Head of caudate nucleus (tissue), 42 donors: ENCODE measurements at regions not wholly inside any gene's neighbourhood (a gene's known extent, or its start where the extent isn't known, plus 50 kb on each side); places are given as distances from the start of the nearest gene placed in this dataset.

Experiments
- DNase-seq, 42 donors: peaks; one replicate each; pipeline versions ENCODE4 v3.0.0 to v3.0.0-alpha.2; 2020 to 2021; ENCODE audit warnings: mixed read lengths in 7 of 42
- intact Hi-C: fragments of 100-400 bp; cut with DNase I; formaldehyde crosslinking; loops from one replicate; pipeline ENCODE4 v1.15.0; 2022

DNA sequence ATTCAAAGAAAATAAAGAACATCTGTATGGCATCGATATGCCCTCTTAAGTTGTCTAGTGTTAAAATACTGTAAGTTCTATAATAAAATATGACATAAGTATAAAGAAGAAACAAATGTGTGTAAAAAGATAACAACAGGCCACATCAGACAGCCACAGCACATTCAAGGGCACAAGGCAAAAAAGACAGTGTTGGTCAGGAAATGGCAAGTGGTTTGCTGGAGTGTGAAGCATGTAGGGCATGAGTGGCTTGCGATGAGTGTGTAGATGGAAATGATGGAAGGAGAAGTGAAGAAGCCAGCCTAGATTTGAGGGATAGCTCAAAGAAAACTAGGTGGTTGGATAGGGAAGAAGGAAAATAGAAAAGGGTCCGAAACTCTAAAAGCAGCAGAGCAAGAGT, 341.6 kb downstream of the CRPPA start:
- intact Hi-C loops = loop anchor here (10.0 kb wide), 2 partner anchors 485 to 755 kb away; no protein-coding TSS in a partner anchor
- no peak for DNase-seq

DNA sequence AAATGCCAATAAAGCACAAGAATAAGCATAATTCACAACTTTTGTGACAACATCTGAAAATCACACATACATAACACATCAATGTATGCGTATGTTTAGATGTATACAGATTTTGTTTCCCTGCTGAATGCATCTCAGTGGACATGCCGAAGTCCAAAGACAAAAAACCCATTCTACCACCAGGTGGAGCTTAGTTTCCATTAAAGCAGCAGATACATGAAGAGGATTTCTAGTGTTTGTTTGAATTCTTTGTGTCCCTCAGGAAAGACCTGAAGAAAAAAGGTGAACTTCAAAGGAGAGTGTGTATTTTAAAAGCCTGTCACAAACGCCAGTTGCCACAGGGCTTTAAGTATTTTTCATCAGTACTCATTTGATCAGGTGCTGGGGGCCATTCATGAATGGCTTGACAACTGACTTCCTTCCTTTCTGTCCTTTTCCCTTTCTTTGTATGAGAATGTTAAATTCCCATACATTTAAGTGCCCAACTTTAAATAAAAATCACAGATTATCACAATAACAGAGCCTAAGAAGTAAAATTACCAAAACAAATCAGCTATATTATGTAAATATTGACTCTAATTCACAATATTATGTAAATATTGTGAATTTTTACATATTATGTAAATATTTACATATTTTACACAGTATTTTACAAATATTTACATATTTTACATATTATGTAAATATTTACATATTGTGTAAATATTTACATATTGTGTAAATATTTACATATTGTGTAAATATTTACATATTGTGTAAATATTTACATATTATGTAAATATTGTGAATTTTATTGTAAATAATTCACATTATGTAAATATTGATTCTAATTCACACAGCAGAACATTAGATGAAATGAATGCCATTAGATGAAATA, 343.0 kb downstream of the CRPPA start:
- peak in 16 of 42 donors; percentile 11 to 74 (median 34) for DNase-seq
- intact Hi-C loops = loop anchor here (10.0 kb wide), 1 partner anchor 486 kb away; no protein-coding TSS in a partner anchor

DNA sequence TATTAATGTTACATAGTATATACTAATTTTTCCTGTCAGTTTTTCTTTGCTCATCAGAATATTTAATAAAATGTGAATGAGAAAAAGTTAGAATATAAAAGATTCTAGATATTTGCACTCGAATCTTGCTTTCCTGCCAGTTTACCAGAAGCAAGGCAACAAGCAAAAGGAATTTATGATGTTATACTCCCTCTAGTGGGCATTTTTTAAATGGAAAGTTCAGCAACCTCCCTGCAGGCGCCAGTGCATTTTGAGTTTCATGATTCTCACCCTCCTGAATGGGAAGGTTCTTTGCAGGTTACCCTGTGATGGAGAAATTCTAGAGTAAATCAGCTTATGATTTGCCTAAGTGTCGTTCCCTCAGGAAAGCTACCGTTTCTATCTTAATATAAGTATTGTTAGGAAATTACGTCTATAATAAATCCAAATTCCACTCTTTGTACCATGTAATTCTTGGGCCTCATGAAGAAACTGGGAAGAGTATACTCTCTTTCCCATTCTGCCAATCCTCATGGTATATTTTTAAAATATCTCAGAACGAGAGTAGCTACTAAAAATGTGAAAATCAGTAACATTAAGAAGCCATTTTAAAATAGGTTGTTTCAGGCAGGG, 350.0 kb downstream of the CRPPA start:
- intact Hi-C loops = loop anchor here (10.0 kb wide), 1 partner anchor 493 kb away; no protein-coding TSS in a partner anchor
- peak in 12 of 42 donors; percentile 8 to 55 (median 24) for DNase-seq

DNA sequence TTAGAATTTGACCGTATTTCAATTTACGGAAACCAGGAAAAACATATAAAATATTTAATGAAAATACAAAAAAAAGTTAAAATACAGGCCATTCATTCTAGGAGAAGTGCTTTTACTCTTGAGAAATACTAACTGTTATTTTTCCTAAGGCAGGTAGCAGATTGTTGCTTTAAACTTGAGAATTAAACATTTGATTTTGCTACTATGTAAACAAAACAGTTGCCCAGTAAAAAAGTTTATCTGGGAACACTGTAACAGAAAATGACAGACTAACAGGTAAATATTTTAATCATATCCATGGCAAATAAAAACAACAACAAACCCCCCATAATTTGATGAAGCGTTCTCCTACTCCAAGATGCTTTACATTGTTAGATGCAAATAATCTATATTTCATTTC, 350.5 kb downstream of the CRPPA start:
- no peak for DNase-seq
- intact Hi-C loops = loop anchor here (10.0 kb wide), 1 partner anchor 494 kb away; no protein-coding TSS in a partner anchor

DNA sequence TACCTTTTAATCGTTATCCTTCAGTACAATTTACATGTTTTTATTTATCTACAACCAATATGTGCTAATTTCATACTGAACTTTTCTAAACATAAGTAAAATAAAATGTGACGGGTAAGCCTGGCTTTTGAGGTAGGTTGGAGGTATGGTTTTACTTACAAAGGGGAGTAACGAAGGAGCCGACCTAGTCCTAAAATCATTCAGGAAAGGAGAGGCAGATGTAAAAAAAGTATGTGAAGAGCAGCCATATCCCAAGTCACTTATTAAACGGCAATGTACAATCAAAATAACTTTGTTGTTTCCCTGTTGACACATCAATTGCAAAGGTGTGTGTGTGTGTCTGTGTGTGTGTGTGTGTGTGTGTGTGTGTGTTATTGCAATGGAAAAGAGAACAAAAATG, 351.3 kb downstream of the CRPPA start:
- intact Hi-C loops = loop anchor here (10.0 kb wide), 1 partner anchor 495 kb away; no protein-coding TSS in a partner anchor

GRCh38 chr7:16068183-16068582, 353.2 kb downstream of the CRPPA start:
- intact Hi-C loops = no loop called here
- DNase-seq = no peak

More for the DNA sequence above, 351.3 kb downstream of the CRPPA start:
- no peak for DNase-seq

DNA sequence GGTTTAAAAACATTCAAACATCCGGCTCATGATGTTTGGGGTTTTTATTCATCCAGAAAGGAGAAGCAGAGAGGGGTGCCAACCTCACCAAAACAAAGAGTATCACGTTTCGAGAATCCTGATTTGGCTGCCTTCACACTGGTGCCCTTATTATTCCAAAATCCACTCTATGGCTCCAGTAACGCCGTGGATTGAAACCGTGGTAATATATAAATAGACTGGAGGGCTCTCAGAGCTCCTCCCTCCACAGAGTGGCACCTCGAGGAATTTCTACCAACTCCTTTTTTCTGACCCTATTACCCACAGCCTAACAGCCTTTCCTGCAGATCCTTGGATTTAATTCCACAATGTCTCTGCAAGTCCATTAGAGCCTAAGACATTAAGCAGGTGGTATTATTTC, 353.6 kb downstream of the CRPPA start:
- DNase-seq = no peak
- intact Hi-C loops = no loop called here

DNA sequence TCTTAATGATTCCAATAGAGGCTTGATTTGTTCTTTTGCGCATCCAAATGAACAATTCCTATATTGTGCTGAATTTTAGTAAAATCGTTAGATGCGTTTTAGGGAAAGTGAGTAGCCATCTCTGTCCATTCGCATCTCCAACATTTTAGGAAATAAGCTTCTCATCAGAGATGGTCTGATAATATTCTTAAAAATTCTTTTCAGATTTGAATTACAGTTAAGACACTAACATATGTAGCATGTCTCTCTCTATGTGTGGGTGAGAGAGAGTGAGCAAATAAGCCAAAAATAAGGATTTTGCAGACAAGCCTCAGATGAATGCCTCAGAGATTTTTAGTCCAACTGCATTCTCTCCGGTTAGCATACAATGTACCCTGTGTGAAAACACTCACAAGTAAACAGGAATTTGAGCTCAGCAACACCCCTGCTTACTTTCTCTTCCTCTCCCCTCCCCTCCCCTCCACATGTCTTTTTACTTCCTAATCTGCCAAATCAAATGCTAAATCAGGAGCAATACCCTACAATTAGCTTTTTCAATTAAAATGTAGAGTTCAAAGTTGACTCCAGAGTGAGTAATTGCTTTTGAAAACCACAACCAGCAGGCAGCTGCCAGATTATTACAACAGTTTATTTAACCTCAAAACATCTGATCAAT, 354.4 kb downstream of the CRPPA start:
- intact Hi-C loops = no loop called here

DNA sequence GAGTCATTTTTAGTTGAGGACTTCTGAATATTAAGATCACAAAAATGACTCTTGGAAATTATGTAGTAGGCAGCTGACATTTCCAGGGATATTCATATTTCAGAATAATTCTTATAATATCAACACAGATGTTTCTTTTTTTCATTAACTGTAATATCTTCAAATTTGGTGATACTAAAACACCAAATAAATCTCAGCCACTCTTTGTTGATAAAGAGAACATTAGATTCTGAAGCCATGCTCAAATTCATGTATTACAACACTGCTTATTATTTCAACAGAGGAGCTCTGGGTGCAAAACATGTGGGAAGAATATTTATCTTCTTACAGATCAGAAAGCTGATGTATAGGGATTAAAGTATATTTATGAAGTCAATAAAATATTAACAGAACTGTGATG, 355.4 kb downstream of the CRPPA start:
- DNase-seq = no peak
- intact Hi-C loops = no loop called here

More for the DNA sequence above, 354.4 kb downstream of the CRPPA start:
- DNase-seq = peak in 2 of 42 donors; percentile 21 to 25

DNA sequence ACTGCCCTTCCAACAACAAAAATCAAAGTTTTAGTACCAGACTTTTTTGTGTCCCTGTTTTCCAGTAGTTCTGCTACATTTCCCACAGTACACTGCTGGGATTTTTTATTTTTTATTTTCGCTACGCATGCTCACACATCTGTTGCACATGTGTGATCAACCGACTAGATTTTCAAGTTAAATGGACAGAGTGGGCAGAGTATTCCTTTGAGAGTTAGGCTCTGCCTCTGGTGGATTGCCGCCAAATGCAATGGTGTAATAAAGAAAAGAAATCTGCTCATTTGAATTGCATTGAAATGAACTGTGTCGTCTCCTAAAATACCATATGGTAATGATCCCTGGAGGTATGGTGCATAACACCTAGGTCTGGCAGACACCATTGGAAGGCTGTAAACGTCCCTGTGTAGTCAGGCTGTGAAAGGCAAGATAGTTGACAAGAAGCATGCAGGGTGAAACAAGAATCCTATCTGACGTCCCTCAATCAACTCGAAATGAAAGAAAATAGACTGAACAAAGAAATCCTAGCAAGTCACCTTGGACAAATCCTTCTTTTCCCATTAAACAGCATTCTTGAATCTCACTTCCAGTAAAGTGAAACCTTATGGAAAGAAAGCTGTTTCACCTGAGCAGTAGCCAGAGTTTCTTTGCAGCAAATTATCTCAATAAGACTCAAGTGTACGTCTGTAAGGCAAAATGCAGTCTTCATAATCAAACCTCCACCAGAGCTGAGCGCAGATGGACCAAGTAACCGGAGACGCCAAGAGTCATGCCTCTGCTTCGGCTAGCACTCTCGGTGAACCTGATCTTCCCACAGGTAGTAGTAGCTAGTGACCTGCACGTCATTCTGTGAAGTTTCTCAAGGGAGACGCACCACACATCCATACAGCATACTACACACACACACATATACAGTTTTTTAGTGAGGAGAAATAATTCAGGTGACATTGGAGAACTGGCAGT, 357.3 kb downstream of the CRPPA start:
- intact Hi-C loops = no loop called here
- DNase-seq = no peak

DNA sequence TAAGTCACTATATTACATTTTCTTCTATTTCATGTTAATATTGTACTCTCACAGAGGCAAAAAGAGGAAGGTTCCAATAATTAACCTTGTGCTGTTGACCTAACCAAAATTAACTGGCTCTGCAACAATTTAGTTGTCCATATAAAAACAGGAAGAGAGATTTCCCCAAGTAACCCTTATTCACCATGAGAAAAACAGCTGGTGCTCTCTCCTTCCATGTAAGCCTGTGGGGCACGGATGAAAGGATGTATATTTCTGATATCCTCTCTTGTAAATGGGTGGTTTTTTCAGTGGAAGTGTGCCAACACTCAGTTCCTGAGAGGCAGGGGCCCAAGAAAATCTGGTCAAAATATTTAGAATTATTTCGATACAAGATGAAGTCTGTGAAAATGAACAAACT, 358.1 kb downstream of the CRPPA start:
- intact Hi-C loops = no loop called here
- no peak for DNase-seq

DNA sequence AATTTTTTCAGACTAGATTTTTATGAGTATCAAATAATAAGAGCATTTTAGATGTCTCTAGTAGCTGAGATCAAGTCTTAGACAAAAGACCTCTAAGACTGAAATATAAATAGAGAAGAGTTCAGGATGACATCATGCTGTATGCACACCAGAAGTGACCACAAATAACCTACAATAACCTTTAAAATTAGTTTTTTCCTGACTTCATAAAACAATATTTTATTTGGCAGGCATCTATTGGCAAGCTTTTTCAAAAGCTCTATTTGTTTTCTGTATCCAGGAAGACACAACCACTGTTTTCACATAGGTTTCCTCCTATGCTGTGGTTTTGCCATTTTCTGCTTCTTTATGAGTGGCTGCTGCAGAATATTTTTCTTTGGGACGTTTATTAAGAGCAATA, 359.1 kb downstream of the CRPPA start:
- intact Hi-C loops = no loop called here
- no peak for DNase-seq

DNA sequence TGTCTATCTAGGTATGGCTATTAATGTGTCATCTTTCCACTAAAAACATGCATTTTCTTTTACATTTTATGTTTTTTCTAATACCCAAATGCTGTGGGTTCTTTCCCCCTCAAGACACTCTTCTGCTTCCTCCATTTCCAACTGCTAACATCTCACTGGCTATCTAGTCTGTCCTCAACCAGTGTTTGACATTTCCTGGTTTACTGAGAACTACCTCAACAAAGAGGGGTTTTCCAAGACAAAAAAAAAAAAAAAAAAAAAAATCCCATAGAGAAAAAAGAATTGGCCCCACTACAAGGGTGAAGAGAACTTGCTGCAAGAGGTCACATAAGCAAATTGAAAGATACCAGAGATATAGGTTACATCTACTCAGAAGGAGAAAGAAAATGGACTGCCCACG, 359.7 kb downstream of the CRPPA start:
- intact Hi-C loops = no loop called here
- no peak for DNase-seq

DNA sequence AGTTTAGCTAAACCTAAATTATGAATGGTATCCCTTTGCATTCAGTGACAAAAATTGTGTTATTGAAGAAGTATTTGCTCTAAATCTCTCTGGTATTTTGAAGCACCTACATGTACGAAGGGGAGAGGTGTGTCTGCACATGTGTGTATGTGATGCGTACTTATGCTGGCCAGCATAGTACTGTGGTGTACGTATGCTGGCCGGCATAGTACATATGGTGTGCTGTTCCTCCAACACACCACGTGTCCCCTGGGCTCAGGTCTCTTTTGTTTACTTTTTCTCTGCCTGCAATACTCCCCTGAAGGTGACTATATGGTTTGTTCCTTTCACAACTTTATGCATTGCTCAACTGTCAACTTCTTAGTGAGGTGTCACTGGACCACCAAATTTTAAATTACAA, 360.3 kb downstream of the CRPPA start:
- DNase-seq = no peak
- intact Hi-C loops = no loop called here

GRCh38 chr7:16060502-16060901, 360.8 kb downstream of the CRPPA start:
- intact Hi-C loops = no loop called here

DNA sequence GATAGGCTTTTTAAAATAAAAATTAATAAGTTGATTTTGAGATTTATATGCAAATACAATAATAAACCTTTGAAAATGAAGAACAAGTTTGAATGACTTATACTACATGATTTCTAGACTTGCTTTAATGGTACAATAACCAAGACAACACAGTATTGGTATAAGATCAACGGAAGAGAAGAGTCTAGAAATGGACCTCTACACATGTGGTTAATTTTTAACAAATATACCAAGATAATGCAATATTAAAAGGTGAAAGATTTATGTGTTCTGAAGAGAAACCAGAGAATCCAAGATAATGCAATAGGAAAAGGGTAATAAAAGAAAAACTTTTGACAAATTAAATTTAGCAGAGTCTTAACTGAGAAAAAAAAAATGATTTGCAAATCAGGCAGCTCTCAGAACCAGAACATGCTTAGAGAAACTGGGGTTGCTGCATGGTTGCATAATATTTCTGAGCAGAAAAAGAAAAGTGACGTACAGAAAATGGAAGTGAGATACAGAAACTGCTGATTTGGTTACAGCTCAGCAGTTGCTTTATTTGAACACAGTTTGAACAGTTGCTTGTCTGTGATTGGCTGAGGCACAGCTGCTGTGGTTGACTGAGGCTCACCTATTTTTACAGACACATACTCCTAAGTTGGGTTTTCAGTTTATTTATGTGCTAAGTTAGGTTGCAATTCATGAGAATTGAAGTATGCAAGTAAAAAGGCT, 365.9 kb downstream of the CRPPA start:
- intact Hi-C loops = no loop called here
- peak in 2 of 42 donors; percentile 24 to 29 for DNase-seq

More at GRCh38 chr7:16060502-16060901, 360.8 kb downstream of the CRPPA start:
- no peak for DNase-seq

DNA sequence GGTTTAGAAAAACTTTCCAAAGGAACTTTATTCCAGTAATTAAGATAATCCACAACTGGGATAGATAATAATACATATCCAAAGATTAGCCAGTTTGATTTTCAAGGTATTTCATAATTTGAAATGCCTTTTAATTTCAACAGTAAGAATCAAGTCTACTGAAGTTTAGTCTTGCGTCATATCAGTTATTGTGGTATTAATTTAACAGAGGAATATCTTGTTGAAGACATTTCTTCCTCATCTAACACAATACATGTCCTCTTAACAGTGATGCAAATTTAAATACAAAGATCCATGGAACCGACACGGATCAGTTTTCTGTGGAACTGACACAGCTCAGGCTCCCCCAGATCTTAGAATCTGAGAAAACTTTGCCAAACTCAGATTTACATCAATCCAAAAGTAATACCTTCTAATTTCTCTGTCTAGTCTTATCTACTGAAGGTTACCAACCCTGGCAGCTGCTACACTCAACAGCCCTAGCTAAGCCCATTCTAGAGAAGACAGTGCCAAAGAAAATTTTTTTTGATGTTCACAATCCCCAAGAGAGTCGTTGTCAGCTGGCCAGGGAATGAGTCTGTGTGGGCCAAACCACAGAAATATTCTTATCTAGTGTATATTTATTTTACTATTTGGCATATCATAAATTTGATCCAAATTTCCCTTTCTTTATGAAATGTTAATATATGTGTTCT, 365.2 kb upstream of the MEOX2 start:
- intact Hi-C loops = no loop called here
- no peak for DNase-seq
